GM18508 (cell line): ENCODE measurements at regions not wholly inside any gene's neighbourhood (a gene's known extent, or its start where the extent isn't known, plus 50 kb on each side); places are given as distances from the start of the nearest gene placed in this dataset.
"Not testable (repeated sequence)": the region's sequence is repeated elsewhere in the genome, so short reads cannot be mapped to it uniquely, and the experiment has no call there.

Source experiments
- ATAC-seq: cut with Tn5 transposase; IDR thresholded peaks from one replicate; pipeline ENCODE4 v1.9.1; 2021; ENCODE audit warnings: moderate number of reproducible peaks; ENCODE audit not compliant: insufficient read depth, unreplicated experiment

- ATAC-seq = no peak
Measured at GRCh38 chr4:173475751-173476150, 54.3 kb downstream of the HAND2 start.

- no peak for ATAC-seq
Measured at GRCh38 chr4:173469622-173470021, 60.4 kb downstream of the HAND2 start.

GRCh38 chr4:173468314-173468713, 61.7 kb downstream of the HAND2 start:
- ATAC-seq = no peak

GRCh38 chr4:173466101-173466500, 63.9 kb downstream of the HAND2 start:
- ATAC-seq = no peak

GRCh38 chr4:173464481-173464880, 65.5 kb downstream of the HAND2 start:
- ATAC-seq = no peak

- no peak for ATAC-seq
Measured at GRCh38 chr4:173463816-173464215, 64.9 kb upstream of the SCRG1 start.

GRCh38 chr4:173461170-173461569, 62.3 kb upstream of the SCRG1 start:
- ATAC-seq = no peak

- ATAC-seq = no peak
Measured at GRCh38 chr4:173459857-173460256, 60.9 kb upstream of the SCRG1 start.

GRCh38 chr4:173457893-173458292, 59.0 kb upstream of the SCRG1 start:
- ATAC-seq = no peak

- not testable (repeated sequence) for ATAC-seq
Measured at GRCh38 chr4:173451435-173451834, 52.5 kb upstream of the SCRG1 start.

GRCh38 chr4:173450281-173450680, 51.4 kb upstream of the SCRG1 start:
- no peak for ATAC-seq

- ATAC-seq = no peak
Measured at GRCh38 chr4:173449380-173449717, 50.4 kb upstream of the SCRG1 start.

- peak; percentile 41 for ATAC-seq
Measured at GRCh38 chr4:173448608-173449379, 49.9 kb upstream of the SCRG1 start.
